ENCODE measurements at regions not wholly inside any gene's neighbourhood (a gene's known extent, or its start where the extent isn't known, plus 50 kb on each side); places are given as distances from the start of the nearest gene placed in this dataset.
"Not testable (repeated sequence)": the region's sequence is repeated elsewhere in the genome, so short reads cannot be mapped to it uniquely, and the experiment has no call there.

- no peak for DNase-seq (ENCODE audit: low read depth in 3 of 3)
These were observed 218.0 kb downstream of the RBM26 start for GRCh38 chr13:79187917-79188690.

- DNase-seq (ENCODE audit: low read depth in 3 of 3), result no peak
These were observed 220.5 kb downstream of the RBM26 start for GRCh38 chr13:79185580-79185979.

- DNase-seq (ENCODE audit: low read depth in 3 of 3), result no peak
These were observed 222.8 kb downstream of the RBM26 start for GRCh38 chr13:79183231-79183630.

GRCh38 chr13:79173691-79174090 is 232.4 kb downstream of the RBM26 start:
- DNase-seq (ENCODE audit: low read depth in 3 of 3), result not testable (repeated sequence)

- DNase-seq (ENCODE audit: low read depth in 3 of 3), result not testable (repeated sequence)
These were observed 233.1 kb downstream of the RBM26 start for GRCh38 chr13:79172924-79173323.

- no peak for DNase-seq (ENCODE audit: low read depth in 3 of 3)
These were observed 234.7 kb downstream of the RBM26 start for GRCh38 chr13:79171141-79172061.

- DNase-seq (ENCODE audit: low read depth in 3 of 3), result no peak
These were observed 245.2 kb downstream of the RBM26 start for GRCh38 chr13:79160818-79161217.

GRCh38 chr13:79155883-79156282 is 250.2 kb downstream of the RBM26 start:
- no peak for DNase-seq (ENCODE audit: low read depth in 3 of 3)

GRCh38 chr13:79149210-79149609 is 256.8 kb downstream of the RBM26 start:
- DNase-seq (ENCODE audit: low read depth in 3 of 3), result no peak

- no peak for DNase-seq (ENCODE audit: low read depth in 3 of 3)
These were observed 265.0 kb downstream of the RBM26 start for GRCh38 chr13:79141082-79141481.

- no peak for DNase-seq (ENCODE audit: low read depth in 3 of 3)
These were observed 277.9 kb downstream of the RBM26 start for GRCh38 chr13:79128158-79128557.

GRCh38 chr13:79126706-79127105 is 279.3 kb downstream of the RBM26 start:
- no peak for DNase-seq (ENCODE audit: low read depth in 3 of 3)

GRCh38 chr13:79124183-79124582 is 281.9 kb downstream of the RBM26 start:
- DNase-seq (ENCODE audit: low read depth in 3 of 3), result no peak

- DNase-seq (ENCODE audit: low read depth in 3 of 3), result no peak
These were observed 284.8 kb downstream of the RBM26 start for GRCh38 chr13:79121286-79121685.

- no peak for DNase-seq (ENCODE audit: low read depth in 3 of 3)
These were observed 286.4 kb downstream of the RBM26 start for GRCh38 chr13:79119578-79120107.

- DNase-seq (ENCODE audit: low read depth in 3 of 3), result no peak
These were observed 294.0 kb downstream of the RBM26 start for GRCh38 chr13:79112016-79112415.

- DNase-seq (ENCODE audit: low read depth in 3 of 3), result no peak
These were observed 297.0 kb downstream of the RBM26 start for GRCh38 chr13:79108914-79109643.

GRCh38 chr13:79098596-79098995 is 307.5 kb downstream of the RBM26 start:
- DNase-seq (ENCODE audit: low read depth in 3 of 3), result no peak

GRCh38 chr13:79097201-79097600 is 308.9 kb downstream of the RBM26 start:
- DNase-seq (ENCODE audit: low read depth in 3 of 3), result no peak

GRCh38 chr13:79096099-79096498 is 310.0 kb downstream of the RBM26 start:
- no peak for DNase-seq (ENCODE audit: low read depth in 3 of 3)

GRCh38 chr13:79090552-79091124 is 315.4 kb downstream of the RBM26 start:
- no peak for DNase-seq (ENCODE audit: low read depth in 3 of 3)
